Ascending aorta (tissue), 2 donors: ENCODE measurements at regions not wholly inside any gene's neighbourhood (a gene's known extent, or its start where the extent isn't known, plus 50 kb on each side); places are given as distances from the start of the nearest gene placed in this dataset.

ENCODE experiments used
- DNase-seq, 2 donors: peaks; one replicate each; pipeline ENCODE4 v3.0.0-alpha.2; 2019; ENCODE audit warnings: low spot score in 2 of 2
- H3K27ac ChIP-seq, 2 donors: fragments of 200-600 bp; sonication (generic); one replicate each; pipeline ENCODE4 v1.5.1; 2016 to 2017; ENCODE audit warnings: mild to moderate bottlenecking in 1 of 2
- H3K27me3 ChIP-seq: fragments of 200-600 bp; sonication (generic); one replicate; pipeline ENCODE4 v1.5.1; 2017
- H3K36me3 ChIP-seq, 2 donors: fragments of 200-600 bp; sonication (generic); one replicate each; pipeline ENCODE4 v1.5.1; 2016
- H3K4me1 ChIP-seq, 2 donors: fragments of 200-600 bp; sonication (generic); one replicate each; pipeline ENCODE4 v1.5.1; 2016 to 2017; ENCODE audit warnings: mild to moderate bottlenecking in 1 of 2
- H3K4me3 ChIP-seq, 2 donors: fragments of 200-600 bp; sonication (generic); one replicate each; pipeline ENCODE4 v1.5.1; 2016 to 2017; ENCODE audit warnings: mild to moderate bottlenecking in 1 of 2
- H3K9me3 ChIP-seq, 2 donors: fragments of 200-600 bp; sonication (generic); one replicate each; pipeline ENCODE4 v1.5.1; 2016
- CTCF ChIP-seq, 3 experiments: fragments of 200-600 bp in 2 of 3; fragments of 450-650 bp in 1 of 3; sonication (generic) in 2 of 3; IDR thresholded peaks; one replicate each; pipeline ENCODE4 v1.5.1; 2016 to 2019; ENCODE audit warnings: antibody characterized with exemption in 3 of 3, mild to moderate bottlenecking in 1 of 3, moderate library complexity in 1 of 3
- intact Hi-C: fragments of 100-400 bp; cut with DNase I; formaldehyde crosslinking; loops from one replicate; pipeline ENCODE4 v1.15.1; 2023

GRCh38 chr2:172285010-172285621, 142.3 kb upstream of the ITGA6 start:
- intact Hi-C loops: no loop called here

GRCh38 chr2:172285760-172286159, 141.6 kb upstream of the ITGA6 start:
- no peaks in the 10 kb centered on the region for H3K9me3 ChIP-seq
- H3K27me3 ChIP-seq: no peaks in the 10 kb centered on the region
- H3K36me3 ChIP-seq: no peaks in the 10 kb centered on the region
- intact Hi-C loops: no loop called here
- no peak for TF ChIP-seq CTCF (IDR thresholded peaks at IDR 0.05)
- H3K27ac ChIP-seq: no peak overlapping the region
- no peak for DNase-seq
- no peak overlapping the region for H3K4me3 ChIP-seq
- H3K4me1 ChIP-seq: peaks cover 0 to 6% of the 10 kb centered on the region in 2 donors

More at GRCh38 chr2:172285010-172285621, 142.3 kb upstream of the ITGA6 start:
- Histone ChIP-seq H3K9me3 (no peaks in the 10 kb centered on the region), H3K4me3 (no peak overlapping the region), H3K27me3 (no peaks in the 10 kb centered on the region), H3K36me3 (no peaks in the 10 kb centered on the region), H3K4me1 (peaks cover 0 to 6% of the 10 kb centered on the region in 2 donors), H3K27ac (peak overlapping the region in 1 of 2 donors; percentile 23)
- no peak for TF ChIP-seq CTCF (IDR thresholded peaks at IDR 0.05)
- DNase-seq: no peak

DNA sequence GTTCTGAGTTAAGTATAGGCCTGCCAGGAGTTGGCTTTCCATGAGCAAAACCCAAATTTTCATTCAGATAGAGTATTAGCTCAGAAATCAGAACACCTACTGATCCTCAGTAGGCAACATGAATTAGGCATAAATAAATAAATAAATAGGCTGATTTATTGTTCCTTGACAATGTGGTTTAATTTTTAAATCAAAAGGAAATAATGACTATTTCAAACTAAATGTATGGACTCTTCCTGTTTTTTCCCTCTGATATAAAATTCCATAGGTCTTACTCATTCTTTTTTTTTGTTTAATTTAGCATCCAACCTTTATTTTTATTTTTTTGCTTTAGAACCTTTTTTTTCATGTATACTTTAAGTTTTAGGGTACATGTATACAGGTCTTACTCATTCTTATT, 140.2 kb upstream of the ITGA6 start:
- DNase-seq: no peak
- Histone ChIP-seq H3K27me3 (no peaks in the 10 kb centered on the region), H3K27ac (no peak overlapping the region), H3K9me3 (no peaks in the 10 kb centered on the region), H3K36me3 (no peaks in the 10 kb centered on the region), H3K4me1 (peaks cover 0 to 6% of the 10 kb centered on the region in 2 donors), H3K4me3 (no peak overlapping the region)
- intact Hi-C loops: no loop called here
- TF ChIP-seq CTCF (IDR thresholded peaks at IDR 0.05): no peak

DNA sequence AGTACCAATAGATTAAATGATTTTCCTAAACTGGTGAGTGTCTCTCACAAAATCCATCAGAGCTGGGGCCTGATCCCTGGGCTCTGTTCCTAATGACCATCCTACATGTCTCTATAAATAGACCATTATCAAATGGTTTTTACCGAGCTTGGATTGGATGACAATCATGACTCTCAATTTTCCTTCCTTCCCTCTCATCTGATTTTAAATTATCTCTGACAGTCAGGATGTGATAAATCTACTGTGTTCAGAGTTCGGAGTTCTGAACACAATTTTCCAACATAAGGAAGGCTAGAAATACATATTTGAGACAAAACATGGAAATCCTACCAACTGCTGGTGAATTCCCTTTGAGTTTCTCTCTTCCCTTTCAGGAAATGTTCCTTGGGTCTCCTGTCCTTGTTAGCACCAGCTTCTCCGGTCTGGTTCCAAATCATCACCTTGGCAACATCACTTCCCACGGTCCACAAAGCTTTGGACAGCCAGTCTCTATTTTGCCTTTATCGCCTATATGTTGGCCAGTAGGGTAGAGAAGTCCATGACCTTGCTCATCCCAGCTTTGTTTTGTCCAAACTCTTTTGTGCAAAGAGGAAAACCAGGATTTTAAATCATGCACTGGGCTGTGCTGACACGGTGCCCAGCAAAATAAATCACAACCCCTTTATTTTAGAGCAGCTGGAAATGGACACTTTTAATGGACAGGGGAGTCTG, 139.6 kb upstream of the ITGA6 start:
- H3K36me3 ChIP-seq: no peaks in the 10 kb centered on the region
- H3K9me3 ChIP-seq: no peaks in the 10 kb centered on the region
- H3K27ac ChIP-seq: no peak overlapping the region
- no peaks in the 10 kb centered on the region for H3K27me3 ChIP-seq
- intact Hi-C loops: no loop called here
- peaks cover 0 to 6% of the 10 kb centered on the region in 2 donors for H3K4me1 ChIP-seq
- DNase-seq: no peak
- H3K4me3 ChIP-seq: no peak overlapping the region
- no peak for TF ChIP-seq CTCF (IDR thresholded peaks at IDR 0.05)

GRCh38 chr2:172288603-172289002, 138.8 kb upstream of the ITGA6 start:
- no peak overlapping the region for H3K4me3 ChIP-seq
- H3K4me1 ChIP-seq: peaks cover 0 to 6% of the 10 kb centered on the region in 2 donors
- no peak for TF ChIP-seq CTCF (IDR thresholded peaks at IDR 0.05)
- intact Hi-C loops: no loop called here
- no peak for DNase-seq
- H3K9me3 ChIP-seq: no peaks in the 10 kb centered on the region
- H3K27ac ChIP-seq: no peak overlapping the region
- no peaks in the 10 kb centered on the region for H3K36me3 ChIP-seq
- no peaks in the 10 kb centered on the region for H3K27me3 ChIP-seq
